GM23338 (cell line): ENCODE measurements at regions not wholly inside any gene's neighbourhood (a gene's known extent, or its start where the extent isn't known, plus 50 kb on each side); places are given as distances from the start of the nearest gene placed in this dataset.
A peak's percentile ranks its signal among the peaks of the same experiment; 100 is the strongest.

ENCODE experiments used
- ATAC-seq: fragments of 200-7000 bp; cut with Tn5 transposase; 3 replicates; pipeline ENCODE4 v1.9.1; 2020
- DNase-seq: peaks from one replicate; pipeline ENCODE4 v3.0.0-alpha.2; 2015; ENCODE audit warnings: low spot score
- H2AFZ ChIP-seq: fragments of 200-600 bp; sonication (generic); 2 replicates; pipeline ENCODE4 v1.8.0; 2016; ENCODE audit warnings: antibody characterized with exemption, mild to moderate bottlenecking, moderate library complexity
- H3F3A ChIP-seq: fragments of 200-600 bp; sonication (generic); replicated peaks from 2 replicates; pipeline ENCODE4 v1.8.0; 2017; ENCODE audit warnings: antibody characterized with exemption, mixed run types, low read depth
- H3K27ac ChIP-seq: fragments of 200-600 bp; sonication (generic); 2 replicates; pipeline ENCODE4 v1.6.1; 2016; ENCODE audit warnings: low read depth
- H3K27me3 ChIP-seq: fragments of 200-600 bp; sonication (generic); 2 replicates; pipeline ENCODE4 v1.8.0; 2016; ENCODE audit warnings: mild to moderate bottlenecking, mixed run types, moderate library complexity; ENCODE audit not compliant: insufficient read depth
- H3K36me3 ChIP-seq: fragments of 200-600 bp; sonication (generic); 2 replicates; pipeline ENCODE4 v1.8.0; 2016; ENCODE audit warnings: mild to moderate bottlenecking; ENCODE audit not compliant: insufficient read depth
- H3K4me1 ChIP-seq: fragments of 200-600 bp; sonication (generic); 2 replicates; pipeline ENCODE4 v1.8.0; 2016; ENCODE audit warnings: mild to moderate bottlenecking, moderate library complexity; ENCODE audit not compliant: insufficient read depth
- H3K4me2 ChIP-seq: fragments of 200-600 bp; sonication (generic); 2 replicates; pipeline ENCODE4 v1.7.1; 2017; ENCODE audit warnings: mixed run types
- H3K4me3 ChIP-seq: fragments of 200-600 bp; sonication (generic); 2 replicates; pipeline ENCODE4 v1.6.1; 2016; ENCODE audit warnings: mixed run types
- H3K79me2 ChIP-seq: fragments of 200-600 bp; sonication (generic); replicated peaks from 2 replicates; pipeline ENCODE4 v1.8.0; 2017; ENCODE audit warnings: mild to moderate bottlenecking; ENCODE audit not compliant: insufficient read depth
- H3K9me2 ChIP-seq: fragments of 200-600 bp; sonication (generic); 2 replicates; pipeline ENCODE4 v1.8.0; 2017; ENCODE audit not compliant: insufficient read depth
- H4K20me1 ChIP-seq: fragments of 200-600 bp; sonication (generic); replicated peaks from 2 replicates; pipeline ENCODE4 v1.8.0; 2017; ENCODE audit warnings: mild to moderate bottlenecking; ENCODE audit not compliant: insufficient read depth
- H3K27ac Mint-ChIP-seq: 2 replicates; pipeline ENCODE4 v1.8.0; 2020; ENCODE audit warnings: inconsistent platforms, mild to moderate bottlenecking, moderate library complexity, mixed read lengths
- H3K27me3 Mint-ChIP-seq: 3 replicates; pipeline ENCODE4 v1.8.0; 2022; ENCODE audit warnings: low read depth, mild to moderate bottlenecking, moderate library complexity, mixed read lengths, inconsistent platforms; ENCODE audit not compliant: insufficient read depth, poor library complexity
- H3K36me3 Mint-ChIP-seq: 3 replicates; pipeline ENCODE4 v1.8.0; 2021; ENCODE audit warnings: low read depth, mild to moderate bottlenecking, inconsistent platforms, moderate library complexity, mixed read lengths
- H3K4me1 Mint-ChIP-seq: 3 replicates; pipeline ENCODE4 v1.8.0; 2020; ENCODE audit warnings: mild to moderate bottlenecking, inconsistent platforms, mixed read lengths
- H3K4me3 Mint-ChIP-seq: 3 replicates; pipeline ENCODE4 v1.8.0; 2021; ENCODE audit warnings: moderate library complexity, mild to moderate bottlenecking, inconsistent platforms, mixed read lengths
- H3K9me3 Mint-ChIP-seq: 3 replicates; pipeline ENCODE4 v1.8.0; 2020; ENCODE audit warnings: moderate library complexity, mild to moderate bottlenecking, inconsistent platforms, mixed read lengths
- CREB1 ChIP-seq: fragments of 250-450 bp; sonication (Bioruptor Pico); IDR thresholded peaks from 2 replicates; pipeline ENCODE4 v1.5.0; 2020; ENCODE audit warnings: low read depth, mild to moderate bottlenecking, moderate library complexity
- CTCF ChIP-seq, 2 experiments: fragments of 200-600 bp in 1 of 2; sonication (generic) in 1 of 2; conservative IDR thresholded peaks; 2 replicates each; pipeline versions ENCODE4 v1.5.1 to v1.6.1; 2016 to 2017; ENCODE audit warnings: antibody characterized with exemption in 2 of 2, low read depth in 2 of 2, mild to moderate bottlenecking in 2 of 2, moderate library complexity in 1 of 2
- EZH2 ChIP-seq: fragments of 200-600 bp; sonication (generic); IDR thresholded peaks from one replicate; pipeline ENCODE4 v1.8.0; 2017; ENCODE audit warnings: antibody characterized with exemption, mild to moderate bottlenecking, low read depth; ENCODE audit not compliant: unreplicated experiment
- POLR2AphosphoS5 ChIP-seq: IDR thresholded peaks from 2 replicates; pipeline ENCODE4 v1.6.1; 2016; ENCODE audit warnings: antibody characterized with exemption, low read depth
- REST ChIP-seq: IDR thresholded peaks from one replicate; pipeline ENCODE4 v1.6.1; 2018; ENCODE audit warnings: antibody characterized with exemption; ENCODE audit not compliant: unreplicated experiment
- ZNF114 ChIP-seq: fragments of 250-450 bp; sonication (Bioruptor Pico); IDR thresholded peaks from 2 replicates; pipeline ENCODE4 v1.5.0; 2020; ENCODE audit warnings: mild to moderate bottlenecking, moderate library complexity
- ZNF331 ChIP-seq: fragments of 250-450 bp; sonication (Bioruptor Pico); IDR thresholded peaks from 2 replicates; pipeline ENCODE4 v1.5.0; 2020; ENCODE audit warnings: low read depth, mild to moderate bottlenecking, moderate library complexity
- ZNF462 ChIP-seq: fragments of 250-450 bp; sonication (Bioruptor Pico); IDR thresholded peaks from 2 replicates; pipeline ENCODE4 v1.5.0; 2020; ENCODE audit warnings: mild to moderate bottlenecking, moderate library complexity
- TF ChIP-seq, protein P1 (sequence below): IDR thresholded peaks from 2 replicates; pipeline ENCODE4 v1.6.1; 2016; ENCODE audit warnings: antibody characterized with exemption

DNA sequence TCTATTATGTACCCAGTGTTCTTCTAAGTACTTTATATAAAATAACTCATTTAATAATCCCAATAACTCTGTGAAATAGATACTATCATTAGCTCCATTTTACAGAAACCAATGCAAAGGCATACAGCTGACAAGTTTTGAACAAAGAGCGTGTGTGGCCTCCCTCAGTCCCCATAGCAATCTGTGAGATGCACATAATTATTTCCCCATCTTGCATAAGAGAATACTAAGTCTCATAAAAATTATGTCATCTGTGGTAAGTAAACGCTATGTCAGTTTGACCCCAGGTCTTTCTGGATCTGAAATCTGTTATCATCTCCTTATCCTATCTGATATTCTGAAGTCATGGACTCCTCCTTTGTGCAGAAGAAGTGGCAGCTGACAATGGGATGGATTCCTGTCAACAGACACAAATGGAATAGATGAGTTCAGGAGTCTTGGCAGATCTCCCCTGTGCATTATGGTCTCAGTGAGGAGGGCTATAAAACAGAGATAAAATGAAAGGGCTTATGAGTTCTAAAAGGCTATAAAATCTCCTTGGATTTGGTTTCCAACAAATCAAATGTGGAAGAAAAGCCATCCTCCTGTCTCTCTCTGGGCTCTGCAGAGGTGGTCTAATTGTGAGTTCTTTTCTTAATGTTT, 162.5 kb upstream of the TLE4 start:
- ATAC-seq: no peak
- Mint-ChIP-seq H3K4me3 (no peak overlapping the region), H3K36me3 (no peaks in the 10 kb centered on the region)

More for the DNA sequence above, 162.5 kb upstream of the TLE4 start:
- Histone ChIP-seq H3K27me3 (no peaks in the 10 kb centered on the region), H3K4me1 (peaks cover 16% of the 10 kb centered on the region), H4K20me1 (no peaks in the 10 kb centered on the region), H3K4me2 (peak overlapping the region; percentile 63; the same call in 1 of the 2 replicates), H3K79me2 (no peaks in the 10 kb centered on the region), H3K9me2 (peaks cover 4% of the 10 kb centered on the region; the same call in 1 of the 2 replicates), H3K4me3 (peak overlapping the region; percentile 5; the same call in 1 of the 2 replicates), H3K27ac (no peak overlapping the region), H3K36me3 (no peaks in the 10 kb centered on the region), H3F3A (no peaks in the 10 kb centered on the region), H2AFZ (peak overlapping the region; percentile 86; the same call in 1 of the 2 replicates)
- Mint-ChIP-seq H3K27me3 (no peaks in the 10 kb centered on the region), H3K4me1 (peaks cover 15% of the 10 kb centered on the region), H3K27ac (no peak overlapping the region), H3K9me3 (no peaks in the 10 kb centered on the region)
- DNase-seq: no peak
- TF ChIP-seq POLR2AphosphoS5 (no peak), CTCF (conservative IDR thresholded peaks at IDR 0.05; ENCODE audit: low read depth in 2 of 2) (no peak), REST (no peak), ZNF114 (CRISPR knock-in tag) (no peak), EZH2 (no peak), ZNF462 (CRISPR knock-in tag) (no peak), ZNF331 (CRISPR knock-in tag) (no peak), CREB1 (no peak)
- TF ChIP-seq, protein P1, sequence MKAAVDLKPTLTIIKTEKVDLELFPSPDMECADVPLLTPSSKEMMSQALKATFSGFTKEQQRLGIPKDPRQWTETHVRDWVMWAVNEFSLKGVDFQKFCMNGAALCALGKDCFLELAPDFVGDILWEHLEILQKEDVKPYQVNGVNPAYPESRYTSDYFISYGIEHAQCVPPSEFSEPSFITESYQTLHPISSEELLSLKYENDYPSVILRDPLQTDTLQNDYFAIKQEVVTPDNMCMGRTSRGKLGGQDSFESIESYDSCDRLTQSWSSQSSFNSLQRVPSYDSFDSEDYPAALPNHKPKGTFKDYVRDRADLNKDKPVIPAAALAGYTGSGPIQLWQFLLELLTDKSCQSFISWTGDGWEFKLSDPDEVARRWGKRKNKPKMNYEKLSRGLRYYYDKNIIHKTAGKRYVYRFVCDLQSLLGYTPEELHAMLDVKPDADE: no peak
